Mucosa of gallbladder (tissue), 1 donor: ENCODE measurements at regions not wholly inside any gene's neighbourhood (a gene's known extent, or its start where the extent isn't known, plus 50 kb on each side); places are given as distances from the start of the nearest gene placed in this dataset.

Experiments
- DNase-seq: peaks from one replicate; pipeline ENCODE4 v3.0.0-alpha.2; 2020; ENCODE audit warnings: low spot score
- donor health status: DM: no; HTN: no; CAD: no.

DNA sequence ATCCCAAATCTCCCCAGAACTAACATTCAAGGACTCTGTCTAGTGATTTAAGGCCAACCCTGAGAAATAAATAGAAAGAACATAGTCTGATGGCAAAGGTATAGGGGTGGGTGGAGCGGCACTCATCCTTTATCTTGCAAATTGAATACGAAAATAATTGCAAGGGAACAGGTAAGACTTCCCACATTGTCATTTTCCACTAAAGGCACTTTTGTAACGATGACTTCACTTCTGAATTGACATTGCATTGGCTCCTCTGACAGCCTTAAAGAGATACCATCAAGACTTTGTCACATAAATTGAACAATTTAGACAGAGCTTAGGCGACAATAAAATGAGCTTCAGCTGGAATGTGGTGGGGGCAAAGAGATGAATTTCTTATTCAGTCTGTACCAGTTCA is 75.3 kb upstream of the PLCL2 start:
- no peak for DNase-seq

GRCh38 chr3:16809993-16810392 is 74.8 kb upstream of the PLCL2 start:
- no peak for DNase-seq

- no peak for DNase-seq
Observed at GRCh38 chr3:16810593-16811367, 74.0 kb upstream of the PLCL2 start.

GRCh38 chr3:16811950-16812349 is 72.8 kb upstream of the PLCL2 start:
- no peak for DNase-seq

GRCh38 chr3:16813336-16813735 is 71.4 kb upstream of the PLCL2 start:
- DNase-seq = no peak

DNA sequence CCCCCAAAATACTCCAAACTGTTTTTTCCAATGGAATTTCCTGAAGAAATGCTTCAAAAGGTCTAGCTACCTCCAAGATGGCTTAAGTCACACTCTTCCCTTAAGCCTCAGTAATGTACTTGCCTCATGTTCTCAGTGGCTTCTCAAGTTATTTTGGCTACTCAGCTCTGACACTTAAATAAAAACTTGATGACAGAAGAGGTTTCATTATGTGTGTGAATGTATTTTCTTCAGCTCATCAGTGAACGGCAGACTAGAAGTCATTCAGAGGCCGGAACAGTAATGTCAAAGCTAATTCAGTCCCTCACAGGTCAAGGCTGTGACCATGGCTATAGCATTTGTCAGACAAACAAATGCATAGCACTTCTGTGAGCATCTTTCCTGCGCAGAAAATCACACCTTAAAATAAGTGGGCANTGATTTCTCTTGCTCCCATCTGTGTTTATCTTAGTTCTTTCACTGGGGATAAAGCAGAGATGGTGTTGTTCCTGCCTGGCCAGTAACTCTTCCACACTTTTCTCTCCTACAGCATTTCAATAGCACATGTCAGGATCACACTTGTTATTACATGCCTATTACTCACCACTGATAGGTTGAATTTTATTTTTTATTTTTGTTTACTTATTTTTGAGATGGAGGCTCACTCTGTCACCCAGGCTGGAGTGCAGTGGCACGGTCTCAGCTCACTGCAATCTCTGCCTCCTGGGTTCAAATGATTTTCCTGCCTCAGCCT is 68.5 kb upstream of the PLCL2 start:
- no peak for DNase-seq

GRCh38 chr3:16817197-16817596 is 67.6 kb upstream of the PLCL2 start:
- DNase-seq = no peak

DNA sequence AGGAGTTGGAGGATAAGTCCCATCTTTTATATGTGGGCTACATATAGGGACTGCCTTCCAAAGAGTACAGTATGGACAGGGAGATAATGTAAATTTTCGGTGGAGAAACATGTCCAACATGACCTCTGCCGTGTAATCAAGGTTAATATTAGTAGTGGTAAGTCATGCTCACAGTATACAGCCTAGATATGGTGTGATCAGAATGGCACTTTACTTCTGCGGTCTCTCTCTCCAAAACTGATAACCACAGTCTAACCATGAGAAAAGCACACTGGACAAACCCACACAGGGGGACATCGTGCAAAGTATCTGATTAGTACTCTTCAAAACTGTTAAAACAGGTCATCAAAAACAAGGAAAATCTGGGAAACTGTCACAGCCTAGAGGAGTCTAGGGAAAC is 66.6 kb upstream of the PLCL2 start:
- DNase-seq = no peak

DNA sequence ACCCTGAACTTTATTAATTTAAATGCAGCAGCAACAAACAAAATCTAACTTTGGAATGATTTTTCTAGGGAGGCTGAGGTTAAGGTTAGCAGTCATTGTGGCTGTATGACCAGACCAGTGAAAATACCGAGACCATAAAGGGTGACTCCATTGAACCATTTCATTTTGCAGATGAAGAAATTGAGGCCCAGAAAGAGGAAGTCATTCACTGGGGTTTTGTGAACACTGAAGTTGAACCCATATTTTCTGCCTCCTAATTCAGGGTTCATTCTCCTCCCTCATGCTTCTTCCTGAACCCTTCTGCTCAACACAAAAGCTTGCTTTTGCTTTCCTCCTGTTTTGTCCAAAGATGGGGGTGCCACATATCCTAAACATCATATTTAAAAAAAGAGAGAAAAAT is 65.8 kb upstream of the PLCL2 start:
- DNase-seq = no peak

DNA sequence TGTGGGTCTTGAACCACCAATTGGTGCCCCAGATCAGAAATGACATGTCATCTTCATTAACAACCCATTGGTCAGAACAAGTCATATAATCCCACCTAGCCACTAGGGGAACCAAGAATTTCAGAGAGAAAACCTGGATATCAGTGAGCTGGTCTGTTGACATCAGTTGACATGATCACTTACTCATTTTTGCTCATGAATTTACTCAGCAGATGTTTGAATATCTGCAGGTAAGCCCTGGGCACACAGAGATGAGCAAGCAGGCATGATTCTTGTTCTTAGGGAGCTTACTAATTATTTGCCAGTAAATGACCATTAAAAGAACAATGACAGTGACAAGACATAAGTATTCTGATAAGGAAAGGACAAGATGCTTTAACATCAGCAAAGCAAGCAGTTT is 64.3 kb upstream of the PLCL2 start:
- DNase-seq = no peak

- DNase-seq = no peak
Observed at GRCh38 chr3:16821053-16821452, 63.7 kb upstream of the PLCL2 start.

- no peak for DNase-seq
Observed at GRCh38 chr3:16824081-16824696, 60.6 kb upstream of the PLCL2 start.

- DNase-seq = no peak
Observed at GRCh38 chr3:16825617-16826204, 59.0 kb upstream of the PLCL2 start.

DNA sequence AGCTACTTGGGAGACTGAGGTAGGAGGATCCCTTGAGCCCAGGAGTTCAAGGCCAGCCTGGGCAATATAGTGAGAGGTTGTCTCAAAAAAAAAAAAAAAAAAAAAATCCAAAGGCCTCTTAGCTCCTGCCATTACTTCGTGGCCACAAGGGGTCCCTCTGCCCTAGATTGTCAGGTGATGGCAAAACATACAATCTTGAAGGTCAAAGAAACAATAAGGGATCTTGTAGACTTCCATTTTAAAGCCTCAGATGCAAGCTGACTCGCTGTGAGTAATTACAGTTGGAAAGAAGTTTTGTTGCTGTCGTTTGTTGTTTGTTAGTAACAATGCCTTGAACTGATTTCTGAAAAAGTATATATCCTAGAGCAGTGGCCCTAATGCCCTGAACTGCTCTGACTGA is 55.9 kb upstream of the PLCL2 start:
- DNase-seq = peak; percentile 44

- no peak for DNase-seq
Observed at GRCh38 chr3:16831846-16832245, 52.9 kb upstream of the PLCL2 start.

DNA sequence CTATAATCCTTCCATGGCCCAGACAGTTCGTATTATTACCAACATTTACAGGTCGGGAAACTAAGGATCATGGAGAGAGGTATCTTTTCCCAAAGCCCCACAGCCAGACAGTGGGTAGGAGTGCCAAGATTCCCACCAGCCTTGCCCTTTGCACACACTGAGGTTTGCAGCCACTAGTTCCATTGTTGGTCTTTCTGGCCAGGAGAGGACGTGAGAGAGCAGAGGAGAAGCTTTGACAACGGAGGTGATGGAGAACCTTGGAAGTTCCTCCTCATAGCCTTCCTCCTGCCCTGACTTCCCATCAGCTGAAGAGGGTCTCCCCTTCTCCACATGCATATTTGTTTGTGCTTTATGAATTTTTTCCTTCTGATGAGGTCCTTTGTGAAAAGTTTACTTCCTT is 50.5 kb upstream of the PLCL2 start:
- DNase-seq = no peak

DNA sequence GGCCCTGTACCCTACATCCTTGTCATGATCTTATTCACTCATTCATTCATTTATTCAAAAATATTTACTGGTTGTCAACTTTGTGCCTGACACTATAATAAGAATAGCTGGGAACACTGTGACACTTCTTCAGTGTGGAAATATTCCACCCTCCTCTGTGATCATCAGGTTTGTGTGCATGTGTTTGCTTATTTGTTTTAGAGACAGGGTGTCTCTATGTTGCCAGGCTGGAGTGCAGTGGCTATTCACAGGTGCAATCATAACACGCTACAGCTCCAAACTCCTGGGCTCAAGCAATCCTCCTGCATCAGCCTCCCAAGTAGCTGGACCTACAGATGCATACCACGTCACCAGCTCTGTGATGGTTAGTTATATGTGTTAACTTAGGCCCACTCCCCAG is 50.0 kb upstream of the PLCL2 start:
- DNase-seq = no peak
